WTC11 (cell line): ENCODE measurements at regions not wholly inside any gene's neighbourhood (a gene's known extent, or its start where the extent isn't known, plus 50 kb on each side); places are given as distances from the start of the nearest gene placed in this dataset.

Experiments used
- ATAC-seq: fragments of 200-7000 bp; cut with Tn5 transposase; 2 replicates; pipeline ENCODE4 v1.10.0; 2021; ENCODE audit warnings: mild to moderate bottlenecking, moderate library complexity
- CTCF ChIA-PET: fragments of 300-600 bp; sonication (Branson Sonifier 250); formaldehyde crosslinking; loops from one replicate; lab custom pipeline; 2021; ENCODE audit warnings: antibody characterized with exemption; lab: Charles Lee
- POLR2A ChIA-PET: fragments of 350-600 bp; sonication (Branson Sonifier 250); formaldehyde crosslinking; loops from one replicate; lab custom pipeline; 2021; ENCODE audit warnings: antibody characterized with exemption; lab: Charles Lee
- DNase-seq: peaks from one replicate; pipeline ENCODE4 v3.0.0; 2021; ENCODE audit warnings: low spot score
- H3K27ac Mint-ChIP-seq: 2 replicates; pipeline ENCODE4 v1.8.0; 2021; ENCODE audit warnings: mixed read lengths
- H3K27me3 Mint-ChIP-seq: 2 replicates; pipeline ENCODE4 v1.8.0; 2021; ENCODE audit warnings: low read depth, mild to moderate bottlenecking, moderate library complexity, mixed read lengths
- H3K36me3 Mint-ChIP-seq: 2 replicates; pipeline ENCODE4 v1.8.0; 2021; ENCODE audit warnings: mixed read lengths
- H3K4me1 Mint-ChIP-seq: 2 replicates; pipeline ENCODE4 v1.8.0; 2022; ENCODE audit warnings: mixed read lengths
- H3K4me3 Mint-ChIP-seq: 2 replicates; pipeline ENCODE4 v1.8.0; 2021; ENCODE audit warnings: mild to moderate bottlenecking, moderate library complexity, mixed read lengths
- H3K9me3 Mint-ChIP-seq: 2 replicates; pipeline ENCODE4 v1.8.0; 2021; ENCODE audit warnings: mixed read lengths
- CREB1 ChIP-seq: sonication (generic); formaldehyde crosslinking; IDR thresholded peaks from 2 replicates; pipeline ENCODE4 v1.8.0; 2023; ENCODE audit warnings: mild to moderate bottlenecking, missing genetic modification reagents
- ELF4 ChIP-seq: sonication (generic); formaldehyde crosslinking; IDR thresholded peaks from 2 replicates; pipeline ENCODE4 v1.8.1; 2022; ENCODE audit warnings: low read depth, mild to moderate bottlenecking, moderate library complexity, missing genetic modification reagents
- FOXJ3 ChIP-seq: sonication (generic); formaldehyde crosslinking; IDR thresholded peaks from 2 replicates; pipeline ENCODE4 v1.9.0; 2021; ENCODE audit warnings: missing genetic modification reagents, mild to moderate bottlenecking, borderline replicate concordance
- GTF2I ChIP-seq: fragments of 250-450 bp; sonication (Bioruptor Pico); conservative IDR thresholded peaks from 2 replicates; pipeline ENCODE4 v1.4.0; 2021; ENCODE audit warnings: mild to moderate bottlenecking
- IRF2 ChIP-seq: sonication (generic); formaldehyde crosslinking; IDR thresholded peaks from 2 replicates; pipeline ENCODE4 v1.8.0; 2022; ENCODE audit warnings: low read depth, missing genetic modification reagents, borderline replicate concordance
- KAT7 ChIP-seq: sonication (generic); formaldehyde crosslinking; IDR thresholded peaks from 2 replicates; pipeline ENCODE4 v1.8.1; 2023; ENCODE audit warnings: missing genetic modification reagents, mild to moderate bottlenecking, borderline replicate concordance
- MXD4 ChIP-seq: fragments of 250-450 bp; sonication (Bioruptor Pico); IDR thresholded peaks from 2 replicates; pipeline ENCODE4 v1.8.0; 2021; ENCODE audit warnings: mild to moderate bottlenecking, moderate library complexity, borderline replicate concordance
- NFATC4 ChIP-seq: fragments of 250-450 bp; sonication (Bioruptor Pico); IDR thresholded peaks from 2 replicates; pipeline ENCODE4 v1.9.0; 2021; ENCODE audit warnings: mild to moderate bottlenecking
- OVOL2 ChIP-seq: fragments of 250-450 bp; sonication (Bioruptor Pico); IDR thresholded peaks from 2 replicates; pipeline ENCODE4 v1.9.0; 2021; ENCODE audit warnings: mild to moderate bottlenecking, borderline replicate concordance
- ZNF416 ChIP-seq: fragments of 250-450 bp; sonication (Bioruptor Pico); IDR thresholded peaks from 2 replicates; pipeline ENCODE4 v1.9.0; 2021; ENCODE audit warnings: mild to moderate bottlenecking, inconsistent platforms
- TF ChIP-seq, protein P1 (sequence below): fragments of 250-450 bp; sonication (Bioruptor Pico); IDR thresholded peaks from 2 replicates; pipeline ENCODE4 v2.1.2; 2022; ENCODE audit warnings: mild to moderate bottlenecking, moderate library complexity
- TF ChIP-seq, protein P2 (sequence below): fragments of 250-450 bp; sonication (Bioruptor Pico); IDR thresholded peaks from 2 replicates; pipeline ENCODE4 v1.9.0; 2021; ENCODE audit warnings: moderate library complexity, mild to moderate bottlenecking, inconsistent platforms, borderline replicate concordance
- TF ChIP-seq, protein P3 (sequence below): sonication (generic); formaldehyde crosslinking; IDR thresholded peaks from 2 replicates; pipeline ENCODE4 v1.8.0; 2022; ENCODE audit warnings: mild to moderate bottlenecking, missing genetic modification reagents
- TF ChIP-seq, protein P4 (sequence below): sonication (generic); formaldehyde crosslinking; IDR thresholded peaks from 2 replicates; pipeline ENCODE4 v1.8.1; 2022; ENCODE audit warnings: mild to moderate bottlenecking, moderate library complexity, missing genetic modification reagents
- TF ChIP-seq, protein P5 (sequence below): fragments of 200-600 bp; IDR thresholded peaks from 2 replicates; pipeline ENCODE4 v1.8.0; 2022; ENCODE audit warnings: antibody characterized with exemption
- TF ChIP-seq, protein P6 (sequence below): sonication (generic); formaldehyde crosslinking; IDR thresholded peaks from 2 replicates; pipeline ENCODE4 v1.8.0; 2022; ENCODE audit warnings: missing genetic modification reagents
- TF ChIP-seq, protein P7 (sequence below): fragments of 250-450 bp; sonication (Bioruptor Pico); IDR thresholded peaks from 2 replicates; pipeline ENCODE4 v1.9.0; 2021; ENCODE audit warnings: mild to moderate bottlenecking

DNA sequence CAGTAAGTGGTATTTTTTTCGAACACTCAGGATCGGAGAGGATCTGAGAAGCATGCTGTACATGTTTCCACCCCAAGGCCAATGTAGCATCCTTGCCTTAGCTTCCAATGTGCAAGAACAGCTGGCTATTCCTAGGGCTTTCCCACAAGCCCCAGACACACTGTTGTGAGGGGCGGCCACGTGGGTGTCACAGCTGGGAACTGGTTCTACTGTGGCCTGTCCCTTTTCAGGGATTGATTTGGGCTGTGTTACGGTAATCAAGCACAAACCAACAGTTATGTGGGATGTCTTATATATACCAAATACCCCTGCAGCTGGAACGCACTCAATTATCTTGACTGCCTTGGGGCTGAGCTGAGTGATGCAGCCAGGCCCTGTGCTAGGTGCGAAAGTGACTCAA, 116.3 kb upstream of the CXCR4 start:
- no peaks in the 10 kb centered on the region for H3K27me3 Mint-ChIP-seq
- CTCF ChIA-PET = no interaction called here
- DNase-seq = no peak
- POLR2A ChIA-PET = no interaction called here
- H3K27ac Mint-ChIP-seq = no peak overlapping the region
- no peak overlapping the region for H3K4me3 Mint-ChIP-seq
- H3K9me3 Mint-ChIP-seq = peaks cover 4% of the 10 kb centered on the region
- no peak for ATAC-seq
- H3K36me3 Mint-ChIP-seq = 0 out of 2 replicates have a peak, but pooled peaks cover 3% of the 10 kb centered on the region
- no peak for TF ChIP-seq FOXJ3 (CRISPR knock-in tag)
- no peak for TF ChIP-seq KAT7 (CRISPR knock-in tag)
- TF ChIP-seq ELF4 (CRISPR knock-in tag) = no peak
- TF ChIP-seq, protein P1, sequence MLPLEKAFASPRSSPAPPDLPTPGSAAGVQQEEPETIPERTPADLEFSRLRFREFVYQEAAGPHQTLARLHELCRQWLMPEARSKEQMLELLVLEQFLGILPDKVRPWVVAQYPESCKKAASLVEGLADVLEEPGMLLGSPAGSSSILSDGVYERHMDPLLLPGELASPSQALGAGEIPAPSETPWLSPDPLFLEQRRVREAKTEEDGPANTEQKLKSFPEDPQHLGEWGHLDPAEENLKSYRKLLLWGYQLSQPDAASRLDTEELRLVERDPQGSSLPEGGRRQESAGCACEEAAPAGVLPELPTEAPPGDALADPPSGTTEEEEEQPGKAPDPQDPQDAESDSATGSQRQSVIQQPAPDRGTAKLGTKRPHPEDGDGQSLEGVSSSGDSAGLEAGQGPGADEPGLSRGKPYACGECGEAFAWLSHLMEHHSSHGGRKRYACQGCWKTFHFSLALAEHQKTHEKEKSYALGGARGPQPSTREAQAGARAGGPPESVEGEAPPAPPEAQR (CRISPR knock-in tag) = no peak
- no peak for TF ChIP-seq NFATC4 (CRISPR knock-in tag)
- no peak for TF ChIP-seq ZNF416
- TF ChIP-seq, protein P2, sequence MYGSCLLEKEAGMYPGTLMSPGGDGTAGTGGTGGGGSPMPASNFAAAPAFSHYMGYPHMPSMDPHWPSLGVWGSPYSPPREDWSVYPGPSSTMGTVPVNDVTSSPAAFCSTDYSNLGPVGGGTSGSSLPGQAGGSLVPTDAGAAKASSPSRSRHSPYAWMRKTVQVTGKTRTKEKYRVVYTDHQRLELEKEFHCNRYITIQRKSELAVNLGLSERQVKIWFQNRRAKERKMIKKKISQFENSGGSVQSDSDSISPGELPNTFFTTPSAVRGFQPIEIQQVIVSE (CRISPR knock-in tag) = no peak
- peaks cover 6% of the 10 kb centered on the region for H3K4me1 Mint-ChIP-seq

DNA sequence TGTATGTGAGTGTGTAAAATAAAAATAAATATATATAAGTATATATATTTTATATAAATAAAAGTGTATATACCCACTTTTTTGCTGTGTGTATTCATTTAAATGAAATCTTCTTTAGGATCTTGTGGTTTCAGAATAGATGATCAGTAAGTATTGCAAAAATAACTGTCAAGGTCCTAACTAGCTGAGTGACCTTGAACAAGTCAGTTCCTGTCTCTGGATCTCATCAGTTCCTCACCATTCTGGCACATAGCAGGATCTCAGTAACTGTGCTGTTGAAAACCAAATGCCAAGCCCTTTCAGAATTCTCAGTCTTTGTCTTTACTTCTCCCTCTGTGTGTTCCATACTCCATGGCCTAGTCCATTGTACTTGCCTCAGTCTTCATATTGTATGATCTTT, 115.3 kb upstream of the CXCR4 start:
- no peak for ATAC-seq

More for the DNA sequence above, 115.3 kb upstream of the CXCR4 start:
- Mint-ChIP-seq H3K27me3 (no peaks in the 10 kb centered on the region), H3K4me3 (no peak overlapping the region), H3K36me3 (0 out of 2 replicates have a peak, but pooled peaks cover 6% of the 10 kb centered on the region), H3K4me1 (peaks cover 2% of the 10 kb centered on the region; the same call in 1 of the 2 replicates)
- CTCF ChIA-PET = no interaction called here
- POLR2A ChIA-PET = no interaction called here
- no peak for DNase-seq
- TF ChIP-seq GTF2I (no peak), CREB1 (CRISPR knock-in tag) (no peak), MXD4 (CRISPR knock-in tag) (no peak), IRF2 (CRISPR knock-in tag) (no peak), OVOL2 (CRISPR knock-in tag) (no peak)
- TF ChIP-seq, protein P3, sequence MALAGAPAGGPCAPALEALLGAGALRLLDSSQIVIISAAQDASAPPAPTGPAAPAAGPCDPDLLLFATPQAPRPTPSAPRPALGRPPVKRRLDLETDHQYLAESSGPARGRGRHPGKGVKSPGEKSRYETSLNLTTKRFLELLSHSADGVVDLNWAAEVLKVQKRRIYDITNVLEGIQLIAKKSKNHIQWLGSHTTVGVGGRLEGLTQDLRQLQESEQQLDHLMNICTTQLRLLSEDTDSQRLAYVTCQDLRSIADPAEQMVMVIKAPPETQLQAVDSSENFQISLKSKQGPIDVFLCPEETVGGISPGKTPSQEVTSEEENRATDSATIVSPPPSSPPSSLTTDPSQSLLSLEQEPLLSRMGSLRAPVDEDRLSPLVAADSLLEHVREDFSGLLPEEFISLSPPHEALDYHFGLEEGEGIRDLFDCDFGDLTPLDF = no peak
- TF ChIP-seq, protein P4, sequence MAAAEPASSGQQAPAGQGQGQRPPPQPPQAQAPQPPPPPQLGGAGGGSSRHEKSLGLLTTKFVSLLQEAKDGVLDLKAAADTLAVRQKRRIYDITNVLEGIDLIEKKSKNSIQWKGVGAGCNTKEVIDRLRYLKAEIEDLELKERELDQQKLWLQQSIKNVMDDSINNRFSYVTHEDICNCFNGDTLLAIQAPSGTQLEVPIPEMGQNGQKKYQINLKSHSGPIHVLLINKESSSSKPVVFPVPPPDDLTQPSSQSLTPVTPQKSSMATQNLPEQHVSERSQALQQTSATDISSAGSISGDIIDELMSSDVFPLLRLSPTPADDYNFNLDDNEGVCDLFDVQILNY (CRISPR knock-in tag) = no peak
- TF ChIP-seq, protein P5, sequence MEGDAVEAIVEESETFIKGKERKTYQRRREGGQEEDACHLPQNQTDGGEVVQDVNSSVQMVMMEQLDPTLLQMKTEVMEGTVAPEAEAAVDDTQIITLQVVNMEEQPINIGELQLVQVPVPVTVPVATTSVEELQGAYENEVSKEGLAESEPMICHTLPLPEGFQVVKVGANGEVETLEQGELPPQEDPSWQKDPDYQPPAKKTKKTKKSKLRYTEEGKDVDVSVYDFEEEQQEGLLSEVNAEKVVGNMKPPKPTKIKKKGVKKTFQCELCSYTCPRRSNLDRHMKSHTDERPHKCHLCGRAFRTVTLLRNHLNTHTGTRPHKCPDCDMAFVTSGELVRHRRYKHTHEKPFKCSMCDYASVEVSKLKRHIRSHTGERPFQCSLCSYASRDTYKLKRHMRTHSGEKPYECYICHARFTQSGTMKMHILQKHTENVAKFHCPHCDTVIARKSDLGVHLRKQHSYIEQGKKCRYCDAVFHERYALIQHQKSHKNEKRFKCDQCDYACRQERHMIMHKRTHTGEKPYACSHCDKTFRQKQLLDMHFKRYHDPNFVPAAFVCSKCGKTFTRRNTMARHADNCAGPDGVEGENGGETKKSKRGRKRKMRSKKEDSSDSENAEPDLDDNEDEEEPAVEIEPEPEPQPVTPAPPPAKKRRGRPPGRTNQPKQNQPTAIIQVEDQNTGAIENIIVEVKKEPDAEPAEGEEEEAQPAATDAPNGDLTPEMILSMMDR = no peak
- TF ChIP-seq, protein P6, sequence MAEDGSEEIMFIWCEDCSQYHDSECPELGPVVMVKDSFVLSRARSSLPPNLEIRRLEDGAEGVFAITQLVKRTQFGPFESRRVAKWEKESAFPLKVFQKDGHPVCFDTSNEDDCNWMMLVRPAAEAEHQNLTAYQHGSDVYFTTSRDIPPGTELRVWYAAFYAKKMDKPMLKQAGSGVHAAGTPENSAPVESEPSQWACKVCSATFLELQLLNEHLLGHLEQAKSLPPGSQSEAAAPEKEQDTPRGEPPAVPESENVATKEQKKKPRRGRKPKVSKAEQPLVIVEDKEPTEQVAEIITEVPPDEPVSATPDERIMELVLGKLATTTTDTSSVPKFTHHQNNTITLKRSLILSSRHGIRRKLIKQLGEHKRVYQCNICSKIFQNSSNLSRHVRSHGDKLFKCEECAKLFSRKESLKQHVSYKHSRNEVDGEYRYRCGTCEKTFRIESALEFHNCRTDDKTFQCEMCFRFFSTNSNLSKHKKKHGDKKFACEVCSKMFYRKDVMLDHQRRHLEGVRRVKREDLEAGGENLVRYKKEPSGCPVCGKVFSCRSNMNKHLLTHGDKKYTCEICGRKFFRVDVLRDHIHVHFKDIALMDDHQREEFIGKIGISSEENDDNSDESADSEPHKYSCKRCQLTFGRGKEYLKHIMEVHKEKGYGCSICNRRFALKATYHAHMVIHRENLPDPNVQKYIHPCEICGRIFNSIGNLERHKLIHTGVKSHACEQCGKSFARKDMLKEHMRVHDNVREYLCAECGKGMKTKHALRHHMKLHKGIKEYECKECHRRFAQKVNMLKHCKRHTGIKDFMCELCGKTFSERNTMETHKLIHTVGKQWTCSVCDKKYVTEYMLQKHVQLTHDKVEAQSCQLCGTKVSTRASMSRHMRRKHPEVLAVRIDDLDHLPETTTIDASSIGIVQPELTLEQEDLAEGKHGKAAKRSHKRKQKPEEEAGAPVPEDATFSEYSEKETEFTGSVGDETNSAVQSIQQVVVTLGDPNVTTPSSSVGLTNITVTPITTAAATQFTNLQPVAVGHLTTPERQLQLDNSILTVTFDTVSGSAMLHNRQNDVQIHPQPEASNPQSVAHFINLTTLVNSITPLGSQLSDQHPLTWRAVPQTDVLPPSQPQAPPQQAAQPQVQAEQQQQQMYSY (CRISPR knock-in tag) = no peak
- TF ChIP-seq, protein P7, sequence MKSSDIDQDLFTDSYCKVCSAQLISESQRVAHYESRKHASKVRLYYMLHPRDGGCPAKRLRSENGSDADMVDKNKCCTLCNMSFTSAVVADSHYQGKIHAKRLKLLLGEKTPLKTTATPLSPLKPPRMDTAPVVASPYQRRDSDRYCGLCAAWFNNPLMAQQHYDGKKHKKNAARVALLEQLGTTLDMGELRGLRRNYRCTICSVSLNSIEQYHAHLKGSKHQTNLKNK (CRISPR knock-in tag) = no peak
- TF ChIP-seq, all 79 proteins: peak for 0
- Mint-ChIP-seq H3K9me3 (peaks cover 10% of the 10 kb centered on the region), H3K27ac (no peak overlapping the region)
